Caco-2 (cell line): ENCODE measurements at regions not wholly inside any gene's neighbourhood (a gene's known extent, or its start where the extent isn't known, plus 50 kb on each side); places are given as distances from the start of the nearest gene placed in this dataset.

Experiments
- BruUV-seq: library from RNA; stranded (reverse); fragments of 400-500 nt; replicated peaks from 2 replicates; lab custom pipeline; 2021; lab: Mats Ljungman, UMichigan
- CTCF ChIA-PET: fragments of 300-600 bp; sonication (Branson Sonifier 250); formaldehyde crosslinking; loops from one replicate; lab custom pipeline; 2022; ENCODE audit warnings: antibody characterized with exemption; lab: Charles Lee
- POLR2A ChIA-PET: fragments of 300-600 bp; sonication (Branson Sonifier 250); formaldehyde crosslinking; loops from one replicate; lab custom pipeline; 2022; ENCODE audit warnings: antibody characterized with exemption; lab: Charles Lee
- DNase-seq, 2 experiments: peaks; one replicate each; pipeline versions ENCODE4 v3.0.0 to v3.0.0-alpha.2; 2020 to 2022
- H3K27me3 ChIP-seq: replicated peaks from 2 replicates; pipeline ENCODE4 v1.6.0; 2011; ENCODE audit warnings: low read length; ENCODE audit not compliant: control insufficient read depth, insufficient read depth
- H3K36me3 ChIP-seq: 2 replicates; pipeline ENCODE4 v1.5.1; 2011; ENCODE audit warnings: low read length; ENCODE audit not compliant: control insufficient read depth, insufficient read depth
- H3K4me1 ChIP-seq: fragments of 250-450 bp; sonication (Bioruptor Pico); 2 replicates; pipeline ENCODE4 v1.5.1; 2020; ENCODE audit warnings: mild to moderate bottlenecking
- H3K4me3 ChIP-seq: 2 replicates; pipeline ENCODE4 v1.5.1; 2011; ENCODE audit warnings: low read depth, mild to moderate bottlenecking, control low read depth, low read length
- H3K9me3 ChIP-seq: fragments of 250-450 bp; sonication (Bioruptor Pico); 2 replicates; pipeline ENCODE4 v1.5.1; 2020; ENCODE audit warnings: mild to moderate bottlenecking, moderate library complexity
- H3K27ac Mint-ChIP-seq: one replicate; pipeline ENCODE4 v1.8.0; 2022; ENCODE audit warnings: mixed read lengths; ENCODE audit not compliant: unreplicated experiment
- H3K27me3 Mint-ChIP-seq: one replicate; pipeline ENCODE4 v1.8.0; 2022; ENCODE audit warnings: mixed read lengths; ENCODE audit not compliant: insufficient read depth, unreplicated experiment
- H3K36me3 Mint-ChIP-seq: one replicate; pipeline ENCODE4 v1.8.0; 2022; ENCODE audit warnings: mild to moderate bottlenecking, mixed read lengths; ENCODE audit not compliant: insufficient read depth, unreplicated experiment
- H3K4me1 Mint-ChIP-seq: one replicate; pipeline ENCODE4 v1.8.0; 2022; ENCODE audit warnings: low read depth, mixed read lengths; ENCODE audit not compliant: unreplicated experiment
- H3K4me3 Mint-ChIP-seq: one replicate; pipeline ENCODE4 v1.8.0; 2022; ENCODE audit warnings: mild to moderate bottlenecking, moderate library complexity, mixed read lengths; ENCODE audit not compliant: unreplicated experiment
- H3K9me3 Mint-ChIP-seq: one replicate; pipeline ENCODE4 v1.8.0; 2022; ENCODE audit warnings: mixed read lengths; ENCODE audit not compliant: unreplicated experiment
- intact Hi-C: fragments of 100-400 bp; cut with micrococcal nuclease; formaldehyde crosslinking; loops from one replicate; pipeline ENCODE4 v1.10.0; 2022; ENCODE audit not compliant: unreplicated experiment
- TF ChIP-seq, protein P1 (sequence below), 2 experiments: fragments of 200-600 bp in 1 of 2; IDR thresholded peaks; 1 replicate in 1 of 2; 2 replicates in 1 of 2; pipeline versions ENCODE4 v1.5.1 to v1.8.0; 2011 to 2022; ENCODE audit warnings: antibody characterized with exemption in 1 of 2, control low read depth in 1 of 2, inconsistent platforms in 1 of 2, low read depth in 1 of 2, low read length in 1 of 2, mild to moderate bottlenecking in 1 of 2, moderate library complexity in 1 of 2; ENCODE audit not compliant: insufficient read depth in 1 of 2, severe bottlenecking in 1 of 2, unreplicated experiment in 1 of 2

DNA sequence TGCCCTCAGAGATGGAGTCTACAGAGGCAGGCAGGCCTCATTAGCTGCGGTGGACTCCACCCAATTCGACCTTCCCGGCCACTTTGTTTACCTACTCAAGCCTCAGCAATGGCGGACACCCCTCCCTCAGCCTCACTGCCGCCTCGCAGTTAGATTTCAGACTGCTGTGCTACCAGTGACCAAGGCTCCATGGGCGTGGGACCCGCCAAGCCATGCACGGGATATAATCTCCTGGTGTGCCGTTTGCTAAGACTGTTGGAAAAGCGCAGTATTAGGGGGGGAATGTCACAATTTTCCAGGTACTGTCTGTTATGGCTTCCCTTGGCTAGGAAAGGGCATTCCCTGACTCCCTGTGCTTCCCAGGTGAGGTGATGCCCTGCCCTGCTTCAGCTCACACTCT is 252.3 kb downstream of the ARL4A start:
- POLR2A ChIA-PET, result interaction anchor here (0.6 kb wide), 1 partner anchor 71 kb away, joined by 3 read pairs; no protein-coding TSS in a partner anchor
- Mint-ChIP-seq H3K4me3 (no peak overlapping the region), H3K36me3 (peaks cover 38% of the 10 kb centered on the region), H3K27ac (no peak overlapping the region), H3K27me3 (no peaks in the 10 kb centered on the region), H3K4me1 (peaks cover 46% of the 10 kb centered on the region), H3K9me3 (peaks cover 38% of the 10 kb centered on the region)
- TF ChIP-seq, protein P1, sequence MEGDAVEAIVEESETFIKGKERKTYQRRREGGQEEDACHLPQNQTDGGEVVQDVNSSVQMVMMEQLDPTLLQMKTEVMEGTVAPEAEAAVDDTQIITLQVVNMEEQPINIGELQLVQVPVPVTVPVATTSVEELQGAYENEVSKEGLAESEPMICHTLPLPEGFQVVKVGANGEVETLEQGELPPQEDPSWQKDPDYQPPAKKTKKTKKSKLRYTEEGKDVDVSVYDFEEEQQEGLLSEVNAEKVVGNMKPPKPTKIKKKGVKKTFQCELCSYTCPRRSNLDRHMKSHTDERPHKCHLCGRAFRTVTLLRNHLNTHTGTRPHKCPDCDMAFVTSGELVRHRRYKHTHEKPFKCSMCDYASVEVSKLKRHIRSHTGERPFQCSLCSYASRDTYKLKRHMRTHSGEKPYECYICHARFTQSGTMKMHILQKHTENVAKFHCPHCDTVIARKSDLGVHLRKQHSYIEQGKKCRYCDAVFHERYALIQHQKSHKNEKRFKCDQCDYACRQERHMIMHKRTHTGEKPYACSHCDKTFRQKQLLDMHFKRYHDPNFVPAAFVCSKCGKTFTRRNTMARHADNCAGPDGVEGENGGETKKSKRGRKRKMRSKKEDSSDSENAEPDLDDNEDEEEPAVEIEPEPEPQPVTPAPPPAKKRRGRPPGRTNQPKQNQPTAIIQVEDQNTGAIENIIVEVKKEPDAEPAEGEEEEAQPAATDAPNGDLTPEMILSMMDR (IDR thresholded peaks at IDR 0.05; ENCODE audit: insufficient read depth in 1 of 2, low read depth in 1 of 2, low read length in 1 of 2, severe bottlenecking in 1 of 2, unreplicated experiment in 1 of 2), result no peak
- DNase-seq, result no peak
- H3K4me1 ChIP-seq, result peaks cover 37% of the 10 kb centered on the region
- intact Hi-C loops, result loop anchor here (5.0 kb wide), 1 partner anchor 137 kb away; no protein-coding TSS in a partner anchor
- no peaks in the 10 kb centered on the region for H3K36me3 ChIP-seq
- BruUV-seq, result no TSS peak
- H3K27me3 ChIP-seq, result no peaks in the 10 kb centered on the region
- no peaks in the 10 kb centered on the region for H3K9me3 ChIP-seq
- H3K4me3 ChIP-seq, result no peak overlapping the region
- CTCF ChIA-PET, result no interaction called here

GRCh38 chr7:12941512-12941911 is 254.1 kb downstream of the ARL4A start:
- Histone ChIP-seq H3K27me3 (no peaks in the 10 kb centered on the region), H3K4me3 (no peak overlapping the region), H3K4me1 (peaks cover 37% of the 10 kb centered on the region), H3K36me3 (no peaks in the 10 kb centered on the region), H3K9me3 (no peaks in the 10 kb centered on the region)
- BruUV-seq, result no TSS peak
- Mint-ChIP-seq H3K36me3 (peaks cover 36% of the 10 kb centered on the region), H3K4me3 (no peak overlapping the region), H3K27ac (no peak overlapping the region), H3K27me3 (no peaks in the 10 kb centered on the region), H3K4me1 (peaks cover 52% of the 10 kb centered on the region), H3K9me3 (peaks cover 37% of the 10 kb centered on the region)
- POLR2A ChIA-PET, result no interaction called here
- CTCF ChIA-PET, result no interaction called here
- TF ChIP-seq, protein P1 (IDR thresholded peaks at IDR 0.05; ENCODE audit: insufficient read depth in 1 of 2, low read depth in 1 of 2, low read length in 1 of 2, severe bottlenecking in 1 of 2, unreplicated experiment in 1 of 2), result no peak
- no peak for DNase-seq
- intact Hi-C loops, result loop anchor here (5.0 kb wide), 1 partner anchor 139 kb away; no protein-coding TSS in a partner anchor

- peak overlapping the region; percentile 21 for H3K4me3 Mint-ChIP-seq
- Histone ChIP-seq H3K9me3 (no peaks in the 10 kb centered on the region), H3K4me1 (peaks cover 37% of the 10 kb centered on the region), H3K36me3 (no peaks in the 10 kb centered on the region), H3K4me3 (no peak overlapping the region), H3K27me3 (no peaks in the 10 kb centered on the region)
- peak; percentile 39 to 62 for DNase-seq
- ChIA-PET POLR2A (interaction anchor here (0.6 to 1.0 kb wide), 3 partner anchors 11 to 256 kb away, joined by 3 to 9 read pairs (median 9); no protein-coding TSS in a partner anchor), CTCF (interaction anchor here (0.6 to 1.2 kb wide), 3 partner anchors 75 to 256 kb away, joined by 5 to 11 read pairs (median 7); no protein-coding TSS in a partner anchor)
- no TSS peak for BruUV-seq
- H3K36me3 Mint-ChIP-seq, result peaks cover 36% of the 10 kb centered on the region
- no peaks in the 10 kb centered on the region for H3K27me3 Mint-ChIP-seq
- intact Hi-C loops, result loop anchor here (1.0 to 5.0 kb wide), 4 partner anchors 14 to 256 kb away; partner anchors contain the start of gene ARL4A
- TF ChIP-seq, protein P1 (IDR thresholded peaks at IDR 0.05; ENCODE audit: insufficient read depth in 1 of 2, low read depth in 1 of 2, low read length in 1 of 2, severe bottlenecking in 1 of 2, unreplicated experiment in 1 of 2), result no peak
- peaks cover 26% of the 10 kb centered on the region for H3K9me3 Mint-ChIP-seq
- H3K27ac Mint-ChIP-seq, result no peak overlapping the region
- peaks cover 44% of the 10 kb centered on the region for H3K4me1 Mint-ChIP-seq
These were observed 255.2 kb downstream of the ARL4A start for GRCh38 chr7:12942609-12943008.
